Ovary (tissue), 3 donors: ENCODE measurements at regions not wholly inside any gene's neighbourhood (a gene's known extent, or its start where the extent isn't known, plus 50 kb on each side); places are given as distances from the start of the nearest gene placed in this dataset.

Source experiments
- CTCF ChIP-seq, 3 donors: fragments of 450-650 bp in 2 of 3; fragments of 200-600 bp in 1 of 3; IDR thresholded peaks; one replicate each; pipeline versions ENCODE4 v1.5.1 to v1.8.0; 2016 to 2022; ENCODE audit warnings: antibody characterized with exemption in 3 of 3, mild to moderate bottlenecking in 1 of 3
- EP300 ChIP-seq: sonication (generic); formaldehyde crosslinking; IDR thresholded peaks from one replicate; pipeline ENCODE4 v1.6.1; 2017; ENCODE audit warnings: antibody characterized with exemption
- POLR2A ChIP-seq: fragments of 450-650 bp; IDR thresholded peaks from one replicate; pipeline ENCODE4 v1.6.1; 2017; ENCODE audit warnings: antibody characterized with exemption, mild to moderate bottlenecking, moderate library complexity
- donor health status: DM: no; HTN: no; CAD: no.

DNA sequence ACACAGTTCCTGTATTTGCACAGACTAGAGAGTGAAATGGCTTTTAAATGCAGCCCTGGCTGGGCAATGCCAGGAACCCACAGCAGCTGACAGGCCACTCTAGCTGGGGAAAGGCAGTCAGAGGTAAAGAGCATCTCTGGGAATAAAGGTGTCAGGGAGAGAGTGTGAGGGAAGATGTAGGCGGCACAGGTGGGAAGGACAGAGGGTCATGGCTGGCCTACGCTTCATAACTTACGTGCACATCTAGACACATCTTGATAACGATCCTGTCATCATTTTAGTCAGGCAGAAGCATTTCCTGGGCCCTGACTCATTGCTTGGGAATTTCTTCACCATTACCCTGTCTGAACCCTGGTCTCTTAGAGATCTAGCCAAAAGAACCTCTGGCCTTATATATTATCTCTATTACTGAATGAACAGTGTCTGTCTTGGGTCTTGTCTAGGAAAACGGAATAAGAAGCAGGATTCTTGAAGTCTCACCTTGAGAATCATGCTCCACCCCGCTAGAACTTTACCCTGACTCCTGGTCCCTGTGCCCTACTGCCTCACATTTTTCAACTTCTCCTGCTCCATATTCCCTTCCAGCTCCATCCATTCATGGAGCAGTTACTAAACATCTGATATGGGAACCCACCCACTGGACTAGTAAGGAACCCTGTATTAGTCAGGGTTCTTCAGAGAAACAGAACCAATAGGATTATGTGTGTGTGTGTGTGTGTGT, 106.4 kb upstream of the ELL2 start:
- no peak for TF ChIP-seq CTCF (IDR thresholded peaks at IDR 0.05)
- TF ChIP-seq POLR2A = no peak
- TF ChIP-seq EP300 = no peak
